ENCODE measurements at regions not wholly inside any gene's neighbourhood (a gene's known extent, or its start where the extent isn't known, plus 50 kb on each side); places are given as distances from the start of the nearest gene placed in this dataset.

- H3K9me3 ChIP-seq = no peaks in the 10 kb centered on the region
- intact Hi-C loops (cut with DNase I) = no loop called here
- H3K27ac ChIP-seq = no peak overlapping the region
- no peak for TF ChIP-seq CTCF (IDR thresholded peaks at IDR 0.05)
- TF ChIP-seq POLR2AphosphoS5 (IDR thresholded peaks at IDR 0.05) = no peak
- TF ChIP-seq POLR2A (IDR thresholded peaks at IDR 0.05) = no peak
- 30% methylated on average over 3 of the region's 3 CpGs for WGBS
- H3K4me1 ChIP-seq (replicated peaks) = peaks cover 3% of the 10 kb centered on the region
- H3K36me3 ChIP-seq = no peaks in the 10 kb centered on the region
- DNase-seq (ENCODE audit: low spot score) = no peak
- H3K27me3 ChIP-seq (replicated peaks; ENCODE audit: insufficient read depth) = no peaks in the 10 kb centered on the region
- H3K4me3 ChIP-seq = no peak overlapping the region
Measured at GRCh38 chr1:218939095-218939494, 234.6 kb upstream of the LYPLAL1 start.

- peaks cover 3% of the 10 kb centered on the region for H3K4me1 ChIP-seq (replicated peaks)
- intact Hi-C loops (cut with DNase I) = no loop called here
- H3K27me3 ChIP-seq (replicated peaks; ENCODE audit: insufficient read depth) = no peaks in the 10 kb centered on the region
- TF ChIP-seq CTCF (IDR thresholded peaks at IDR 0.05) (no peak), POLR2A (IDR thresholded peaks at IDR 0.05) (no peak), POLR2AphosphoS5 (IDR thresholded peaks at IDR 0.05) (no peak)
- no peaks in the 10 kb centered on the region for H3K36me3 ChIP-seq
- no peak overlapping the region for H3K27ac ChIP-seq
- no peak for DNase-seq (ENCODE audit: low spot score)
- 57% methylated on average over 5 of the region's 5 CpGs for WGBS
- no peak overlapping the region for H3K4me3 ChIP-seq
- H3K9me3 ChIP-seq = no peaks in the 10 kb centered on the region
Measured at GRCh38 chr1:218942431-218942830, 231.2 kb upstream of the LYPLAL1 start.

- intact Hi-C loops (cut with DNase I) = no loop called here
- TF ChIP-seq CTCF (IDR thresholded peaks at IDR 0.05) (no peak), POLR2A (IDR thresholded peaks at IDR 0.05) (no peak), POLR2AphosphoS5 (IDR thresholded peaks at IDR 0.05) (no peak)
- WGBS = 82% methylated on average over 2 of the region's 2 CpGs
Measured at GRCh38 chr1:218943371-218943770, 230.3 kb upstream of the LYPLAL1 start.

GRCh38 chr1:218945050-218945449, 228.6 kb upstream of the LYPLAL1 start:
- intact Hi-C loops (cut with DNase I) = no loop called here
- TF ChIP-seq POLR2A (IDR thresholded peaks at IDR 0.05) (no peak), POLR2AphosphoS5 (IDR thresholded peaks at IDR 0.05) (no peak), CTCF (IDR thresholded peaks at IDR 0.05) (no peak)
- DNase-seq (ENCODE audit: low spot score) = no peak

More at GRCh38 chr1:218943371-218943770, 230.3 kb upstream of the LYPLAL1 start:
- Histone ChIP-seq H3K4me1 (replicated peaks) (peaks cover 3% of the 10 kb centered on the region), H3K27me3 (replicated peaks; ENCODE audit: insufficient read depth) (no peaks in the 10 kb centered on the region), H3K4me3 (no peak overlapping the region), H3K9me3 (no peaks in the 10 kb centered on the region), H3K27ac (no peak overlapping the region), H3K36me3 (no peaks in the 10 kb centered on the region)
- DNase-seq (ENCODE audit: low spot score) = no peak

GRCh38 chr1:218946147-218946546, 227.5 kb upstream of the LYPLAL1 start:
- intact Hi-C loops (cut with DNase I) = no loop called here
- no peak for DNase-seq (ENCODE audit: low spot score)

More at GRCh38 chr1:218945050-218945449, 228.6 kb upstream of the LYPLAL1 start:
- H3K36me3 ChIP-seq = no peaks in the 10 kb centered on the region
- no peak overlapping the region for H3K27ac ChIP-seq
- peaks cover 3% of the 10 kb centered on the region for H3K4me1 ChIP-seq (replicated peaks)
- no peaks in the 10 kb centered on the region for H3K9me3 ChIP-seq
- no peak overlapping the region for H3K4me3 ChIP-seq
- WGBS = 90% methylated on average over 1 of the region's 1 CpG
- no peaks in the 10 kb centered on the region for H3K27me3 ChIP-seq (replicated peaks; ENCODE audit: insufficient read depth)

More at GRCh38 chr1:218946147-218946546, 227.5 kb upstream of the LYPLAL1 start:
- H3K4me3 ChIP-seq = no peak overlapping the region
- no peaks in the 10 kb centered on the region for H3K36me3 ChIP-seq
- no peaks in the 10 kb centered on the region for H3K9me3 ChIP-seq
- peaks cover 3% of the 10 kb centered on the region for H3K4me1 ChIP-seq (replicated peaks)
- 82% methylated on average over 2 of the region's 2 CpGs for WGBS
- no peaks in the 10 kb centered on the region for H3K27me3 ChIP-seq (replicated peaks; ENCODE audit: insufficient read depth)
- TF ChIP-seq POLR2AphosphoS5 (IDR thresholded peaks at IDR 0.05) = no peak
- no peak for TF ChIP-seq CTCF (IDR thresholded peaks at IDR 0.05)
- no peak for TF ChIP-seq POLR2A (IDR thresholded peaks at IDR 0.05)
- no peak overlapping the region for H3K27ac ChIP-seq
